ENCODE measurements at regions not wholly inside any gene's neighbourhood (a gene's known extent, or its start where the extent isn't known, plus 50 kb on each side); places are given as distances from the start of the nearest gene placed in this dataset.

- Histone ChIP-seq H3K79me2 (ENCODE audit: control insufficient read depth, insufficient read depth, low read length) (no peaks in the 10 kb centered on the region), H4K20me1 (replicated peaks; ENCODE audit: control insufficient read depth, insufficient read depth, low read length) (no peaks in the 10 kb centered on the region), H3K4me3 (no peak overlapping the region), H2AFZ (ENCODE audit: low read depth, low read length) (no peak overlapping the region), H3K4me1 (replicated peaks in 1 of 2; ENCODE audit: control insufficient read depth in 2 of 2, insufficient read depth in 2 of 2, low read length in 2 of 2) (no peaks in the 10 kb centered on the region), H3K9me3 (replicated peaks; ENCODE audit: control insufficient read depth, insufficient read depth, low read depth, low read length) (no peaks in the 10 kb centered on the region), H3K9me1 (ENCODE audit: control insufficient read depth, insufficient read depth, low read length) (no peaks in the 10 kb centered on the region), H3K4me2 (ENCODE audit: insufficient read depth, low read length) (no peak overlapping the region), H3K36me3 (ENCODE audit: control insufficient read depth, insufficient read depth, low read length) (no peaks in the 10 kb centered on the region), H3K27ac (ENCODE audit: extremely low read depth, low read depth, low read length) (no peak overlapping the region), H3K9ac (ENCODE audit: insufficient read depth in 1 of 2, low read depth in 2 of 2, low read length in 2 of 2) (no peak overlapping the region), H3K27me3 (ENCODE audit: control insufficient read depth in 2 of 2, insufficient read depth in 2 of 2, low read length in 2 of 2) (no peaks in the 10 kb centered on the region)
- peak; percentile 61 for TF ChIP-seq CEBPB (tag; IDR thresholded peaks at IDR 0.05)
- TF ChIP-seq ATF3 (IDR thresholded peaks at IDR 0.05): peak; percentile 64
- TF ChIP-seq ATF3 (CRISPR knock-in tag; conservative IDR thresholded peaks at IDR 0.05): no peak
- TF ChIP-seq ZSCAN32 (CRISPR knock-in tag; IDR thresholded peaks at IDR 0.05): peak; percentile 39; the same call in 1 of the 2 replicates
- no peak for TF ChIP-seq NCOA6 (IDR thresholded peaks at IDR 0.05)
- TF ChIP-seq CEBPG (CRISPR knock-in tag; IDR thresholded peaks at IDR 0.05): no peak
- TF ChIP-seq CEBPG (tag; conservative IDR thresholded peaks at IDR 0.05 in 1 of 2, IDR thresholded peaks at IDR 0.05 in 1 of 2): peak; percentile 21 to 85; a peak in 2 of 4 replicates
- no TSS peak for BruUV-seq (replicated peaks)
- intact Hi-C loops (cut with micrococcal nuclease) (no loop called here), in situ Hi-C loops (cut with MboI) (no loop called here)
- DNase-seq (ENCODE audit: extremely low read depth in 1 of 4, low spot score in 3 of 4) (no peak), FAIRE-seq (no peak), ATAC-seq (no peak)
- POLR2A ChIA-PET: interaction anchor here (1.0 kb wide), 2 partner anchors 10 to 13 kb away, joined by 3 read pairs; no protein-coding TSS in a partner anchor
- CTCF ChIA-PET (ENCODE audit: low intra/inter-chr PET ratio): no interaction called here
- WGBS (ENCODE audit: insufficient coverage, low coverage, missing lambda C conversion rate): 5% methylated on average over 3 of the region's 3 CpGs
Observed at GRCh38 chr1:232423591-232423990, 206.3 kb downstream of the SIPA1L2 start.

All from K562 (cell line).